Kidney (tissue), 13 donors: ENCODE measurements at regions not wholly inside any gene's neighbourhood (a gene's known extent, or its start where the extent isn't known, plus 50 kb on each side); places are given as distances from the start of the nearest gene placed in this dataset.
A peak's percentile ranks its signal among the peaks of the same experiment; 100 is the strongest.

Source experiments
- DNase-seq, 5 donors: peaks; one replicate each; pipeline ENCODE4 v3.0.0-alpha.2; 2013 to 2020
- FAIRE-seq: peaks from 2 replicates; lab custom pipeline; 2012; peaks lifted over from hg19 to GRCh38; lab: Jason Lieb, UNC
- H3K27ac ChIP-seq, 2 donors: one replicate each; pipeline ENCODE4 v1.7.0; 2013; ENCODE audit warnings: low read depth in 2 of 2, low read length in 2 of 2, inconsistent platforms in 1 of 2
- H3K27me3 ChIP-seq: one replicate; pipeline ENCODE4 v1.7.1; 2013; ENCODE audit warnings: low read length, inconsistent platforms; ENCODE audit not compliant: control insufficient read depth, insufficient read depth
- H3K36me3 ChIP-seq, 3 donors: one replicate each; pipeline versions ENCODE4 v1.7.0 to v1.7.1; 2013; ENCODE audit warnings: low read length in 3 of 3, control low read depth in 1 of 3, inconsistent platforms in 1 of 3; ENCODE audit not compliant: insufficient read depth in 3 of 3, control insufficient read depth in 2 of 3
- H3K4me1 ChIP-seq, 3 donors: one replicate each; pipeline versions ENCODE4 v1.7.0 to v1.7.1; 2013; ENCODE audit warnings: low read length in 3 of 3, inconsistent platforms in 1 of 3, low read depth in 1 of 3; ENCODE audit not compliant: control insufficient read depth in 2 of 3, insufficient read depth in 2 of 3
- H3K4me3 ChIP-seq, 3 donors: one replicate each; pipeline versions ENCODE4 v1.7.0 to v1.8.1; 2013; ENCODE audit warnings: low read length in 3 of 3, control low read depth in 1 of 3, inconsistent platforms in 1 of 3
- H3K9ac ChIP-seq, 3 donors: one replicate each; pipeline versions ENCODE4 v1.7.0 to v1.7.1; 2013; ENCODE audit warnings: low read length in 3 of 3, control low read depth in 1 of 3, inconsistent platforms in 1 of 3
- H3K9me3 ChIP-seq, 3 donors: one replicate each; pipeline versions ENCODE4 v1.7.0 to v1.7.1; 2013; ENCODE audit warnings: low read length in 3 of 3, control low read depth in 1 of 3, inconsistent platforms in 1 of 3; ENCODE audit not compliant: control insufficient read depth in 2 of 3, insufficient read depth in 1 of 3
- intact Hi-C: fragments of 100-400 bp; cut with DNase I; formaldehyde crosslinking; loops from one replicate; pipeline ENCODE4 v1.11.1; 2022
- TF ChIP-seq, protein P1 (sequence below): IDR thresholded peaks from 3 replicates; pipeline ENCODE4 v1.5.1; 2012; ENCODE audit warnings: mild to moderate bottlenecking, moderate library complexity, borderline replicate concordance; ENCODE audit not compliant: insufficient read depth; ENCODE audit errors: extremely low read depth
- donor health status: control.
- donor health status: control.
- donor health status: control.
- donor health status: control.
- donor health status: control.
- donor health status: DM: yes; HTN: yes; CAD: no.
- donor health status: Normal renal cell carcinoma (clear cell type).

DNA sequence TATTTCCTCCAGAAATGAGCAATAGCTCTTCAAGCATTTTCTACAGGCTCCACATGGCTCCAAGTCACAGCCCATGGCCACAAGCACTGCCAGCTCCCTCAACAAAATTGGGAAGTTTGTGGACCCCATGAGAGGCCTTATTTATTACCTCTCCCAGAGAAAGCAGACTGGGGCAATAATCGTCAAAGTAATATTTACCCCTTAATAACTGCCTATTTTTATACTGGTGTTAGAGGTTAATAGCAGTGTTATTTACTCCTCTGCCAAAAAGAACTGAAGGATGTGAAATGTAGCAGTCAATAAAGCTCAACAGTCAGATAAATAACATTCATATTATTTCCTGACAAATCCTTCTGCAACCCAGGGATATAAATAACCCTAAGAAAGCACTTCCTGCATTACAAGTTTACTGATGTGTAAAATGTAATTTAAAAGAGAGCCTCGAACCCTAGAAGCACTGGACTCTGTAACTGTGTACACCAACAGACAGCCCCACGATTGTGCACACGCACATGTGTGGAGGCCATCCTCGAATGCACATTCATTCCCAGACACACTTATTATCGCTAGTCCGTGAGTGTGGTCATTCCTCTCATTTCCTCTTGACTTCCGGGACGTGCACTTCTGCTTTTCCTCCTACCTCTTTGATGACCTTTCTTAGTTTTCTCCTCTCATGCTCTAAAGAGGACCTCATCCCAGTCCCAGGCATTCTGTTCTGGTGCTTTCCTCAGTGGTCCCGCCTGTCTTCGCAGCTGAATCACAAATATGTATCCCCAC, 157.4 kb downstream of the EVX1 start:
- Histone ChIP-seq H3K4me1 (peaks cover 0 to 3% (median 0%) of the 10 kb centered on the region in 3 donors), H3K9me3 (no peaks in the 10 kb centered on the region), H3K36me3 (no peaks in the 10 kb centered on the region), H3K4me3 (no peak overlapping the region), H3K27ac (no peak overlapping the region), H3K9ac (no peak overlapping the region), H3K27me3 (no peaks in the 10 kb centered on the region)
- DNase-seq (peak in 2 of 5 donors; percentile 8 to 11), FAIRE-seq (no peak)
- TF ChIP-seq, protein P1, sequence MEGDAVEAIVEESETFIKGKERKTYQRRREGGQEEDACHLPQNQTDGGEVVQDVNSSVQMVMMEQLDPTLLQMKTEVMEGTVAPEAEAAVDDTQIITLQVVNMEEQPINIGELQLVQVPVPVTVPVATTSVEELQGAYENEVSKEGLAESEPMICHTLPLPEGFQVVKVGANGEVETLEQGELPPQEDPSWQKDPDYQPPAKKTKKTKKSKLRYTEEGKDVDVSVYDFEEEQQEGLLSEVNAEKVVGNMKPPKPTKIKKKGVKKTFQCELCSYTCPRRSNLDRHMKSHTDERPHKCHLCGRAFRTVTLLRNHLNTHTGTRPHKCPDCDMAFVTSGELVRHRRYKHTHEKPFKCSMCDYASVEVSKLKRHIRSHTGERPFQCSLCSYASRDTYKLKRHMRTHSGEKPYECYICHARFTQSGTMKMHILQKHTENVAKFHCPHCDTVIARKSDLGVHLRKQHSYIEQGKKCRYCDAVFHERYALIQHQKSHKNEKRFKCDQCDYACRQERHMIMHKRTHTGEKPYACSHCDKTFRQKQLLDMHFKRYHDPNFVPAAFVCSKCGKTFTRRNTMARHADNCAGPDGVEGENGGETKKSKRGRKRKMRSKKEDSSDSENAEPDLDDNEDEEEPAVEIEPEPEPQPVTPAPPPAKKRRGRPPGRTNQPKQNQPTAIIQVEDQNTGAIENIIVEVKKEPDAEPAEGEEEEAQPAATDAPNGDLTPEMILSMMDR = no peak
- intact Hi-C loops = no loop called here

DNA sequence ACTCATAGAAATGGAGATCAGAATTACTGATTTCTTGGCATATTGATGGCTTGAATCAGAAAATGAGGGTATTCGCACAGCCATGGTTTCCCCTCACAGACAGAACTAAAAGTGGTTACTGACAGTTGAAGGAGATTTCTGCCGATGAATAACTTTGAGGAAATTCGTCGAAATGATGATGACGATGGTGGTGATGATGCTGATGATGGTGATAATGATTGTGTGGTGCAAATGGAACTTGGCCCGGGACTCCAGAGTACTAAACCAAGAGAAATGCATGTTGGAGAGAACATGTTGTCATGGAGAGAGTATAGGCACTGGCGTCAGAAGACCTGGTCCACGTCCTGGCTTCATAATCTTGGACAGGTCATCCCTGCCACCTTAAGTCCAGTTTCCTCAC, 163.2 kb downstream of the EVX1 start:
- H3K36me3 ChIP-seq = no peaks in the 10 kb centered on the region
- no peak overlapping the region for H3K9ac ChIP-seq
- FAIRE-seq = no peak
- no peak overlapping the region for H3K4me3 ChIP-seq
- no peak for DNase-seq
- H3K27me3 ChIP-seq = no peaks in the 10 kb centered on the region
- intact Hi-C loops = no loop called here
- TF ChIP-seq, protein P1 = no peak
- no peaks in the 10 kb centered on the region for H3K9me3 ChIP-seq
- no peaks in the 10 kb centered on the region for H3K4me1 ChIP-seq
- H3K27ac ChIP-seq = no peak overlapping the region

DNA sequence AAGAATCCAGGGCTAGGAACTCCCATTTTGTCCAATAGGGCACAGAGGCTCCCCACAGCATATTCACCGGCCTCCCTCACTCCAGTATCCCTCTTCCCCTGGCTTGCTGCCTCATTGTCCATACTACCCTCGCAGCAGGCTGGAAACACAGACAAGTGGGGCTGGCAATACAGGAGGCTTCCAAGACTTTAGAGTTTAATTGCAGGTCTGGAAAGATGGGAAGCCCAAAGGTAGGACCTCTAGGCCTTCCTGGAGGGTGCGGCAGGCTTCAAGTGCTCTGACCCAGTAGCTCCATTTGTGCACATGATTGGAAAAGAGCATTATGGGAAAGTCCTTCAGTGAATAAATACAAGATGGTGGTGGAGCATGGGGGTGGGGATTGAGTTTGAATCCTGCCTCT, 166.7 kb downstream of the EVX1 start:
- intact Hi-C loops = no loop called here
- H3K27ac ChIP-seq = no peak overlapping the region
- no peak overlapping the region for H3K4me3 ChIP-seq
- FAIRE-seq = no peak
- no peaks in the 10 kb centered on the region for H3K27me3 ChIP-seq
- DNase-seq = no peak
- H3K4me1 ChIP-seq = no peaks in the 10 kb centered on the region
- TF ChIP-seq, protein P1 = no peak
- no peaks in the 10 kb centered on the region for H3K36me3 ChIP-seq
- H3K9me3 ChIP-seq = no peaks in the 10 kb centered on the region
- H3K9ac ChIP-seq = no peak overlapping the region
